GM23338 (cell line): ENCODE measurements at regions not wholly inside any gene's neighbourhood (a gene's known extent, or its start where the extent isn't known, plus 50 kb on each side); places are given as distances from the start of the nearest gene placed in this dataset.
A peak's percentile ranks its signal among the peaks of the same experiment; 100 is the strongest.
"Not testable (repeated sequence)": the region's sequence is repeated elsewhere in the genome, so short reads cannot be mapped to it uniquely, and the experiment has no call there.

ENCODE experiments used
- ATAC-seq: fragments of 200-7000 bp; cut with Tn5 transposase; 3 replicates; pipeline ENCODE4 v1.9.1; 2020
- DNase-seq: peaks from one replicate; pipeline ENCODE4 v3.0.0-alpha.2; 2015; ENCODE audit warnings: low spot score
- H2AFZ ChIP-seq: fragments of 200-600 bp; sonication (generic); 2 replicates; pipeline ENCODE4 v1.8.0; 2016; ENCODE audit warnings: antibody characterized with exemption, mild to moderate bottlenecking, moderate library complexity
- H3F3A ChIP-seq: fragments of 200-600 bp; sonication (generic); replicated peaks from 2 replicates; pipeline ENCODE4 v1.8.0; 2017; ENCODE audit warnings: antibody characterized with exemption, mixed run types, low read depth
- H3K27ac ChIP-seq: fragments of 200-600 bp; sonication (generic); 2 replicates; pipeline ENCODE4 v1.6.1; 2016; ENCODE audit warnings: low read depth
- H3K27me3 ChIP-seq: fragments of 200-600 bp; sonication (generic); 2 replicates; pipeline ENCODE4 v1.8.0; 2016; ENCODE audit warnings: mild to moderate bottlenecking, mixed run types, moderate library complexity; ENCODE audit not compliant: insufficient read depth
- H3K36me3 ChIP-seq: fragments of 200-600 bp; sonication (generic); 2 replicates; pipeline ENCODE4 v1.8.0; 2016; ENCODE audit warnings: mild to moderate bottlenecking; ENCODE audit not compliant: insufficient read depth
- H3K4me1 ChIP-seq: fragments of 200-600 bp; sonication (generic); 2 replicates; pipeline ENCODE4 v1.8.0; 2016; ENCODE audit warnings: mild to moderate bottlenecking, moderate library complexity; ENCODE audit not compliant: insufficient read depth
- H3K4me2 ChIP-seq: fragments of 200-600 bp; sonication (generic); 2 replicates; pipeline ENCODE4 v1.7.1; 2017; ENCODE audit warnings: mixed run types
- H3K4me3 ChIP-seq: fragments of 200-600 bp; sonication (generic); 2 replicates; pipeline ENCODE4 v1.6.1; 2016; ENCODE audit warnings: mixed run types
- H3K79me2 ChIP-seq: fragments of 200-600 bp; sonication (generic); replicated peaks from 2 replicates; pipeline ENCODE4 v1.8.0; 2017; ENCODE audit warnings: mild to moderate bottlenecking; ENCODE audit not compliant: insufficient read depth
- H3K9me2 ChIP-seq: fragments of 200-600 bp; sonication (generic); 2 replicates; pipeline ENCODE4 v1.8.0; 2017; ENCODE audit not compliant: insufficient read depth
- H4K20me1 ChIP-seq: fragments of 200-600 bp; sonication (generic); replicated peaks from 2 replicates; pipeline ENCODE4 v1.8.0; 2017; ENCODE audit warnings: mild to moderate bottlenecking; ENCODE audit not compliant: insufficient read depth
- H3K27ac Mint-ChIP-seq: 2 replicates; pipeline ENCODE4 v1.8.0; 2020; ENCODE audit warnings: inconsistent platforms, mild to moderate bottlenecking, moderate library complexity, mixed read lengths
- H3K27me3 Mint-ChIP-seq: 3 replicates; pipeline ENCODE4 v1.8.0; 2022; ENCODE audit warnings: low read depth, mild to moderate bottlenecking, moderate library complexity, mixed read lengths, inconsistent platforms; ENCODE audit not compliant: insufficient read depth, poor library complexity
- H3K36me3 Mint-ChIP-seq: 3 replicates; pipeline ENCODE4 v1.8.0; 2021; ENCODE audit warnings: low read depth, mild to moderate bottlenecking, inconsistent platforms, moderate library complexity, mixed read lengths
- H3K4me1 Mint-ChIP-seq: 3 replicates; pipeline ENCODE4 v1.8.0; 2020; ENCODE audit warnings: mild to moderate bottlenecking, inconsistent platforms, mixed read lengths
- H3K4me3 Mint-ChIP-seq: 3 replicates; pipeline ENCODE4 v1.8.0; 2021; ENCODE audit warnings: moderate library complexity, mild to moderate bottlenecking, inconsistent platforms, mixed read lengths
- H3K9me3 Mint-ChIP-seq: 3 replicates; pipeline ENCODE4 v1.8.0; 2020; ENCODE audit warnings: moderate library complexity, mild to moderate bottlenecking, inconsistent platforms, mixed read lengths
- CREB1 ChIP-seq: fragments of 250-450 bp; sonication (Bioruptor Pico); IDR thresholded peaks from 2 replicates; pipeline ENCODE4 v1.5.0; 2020; ENCODE audit warnings: low read depth, mild to moderate bottlenecking, moderate library complexity
- EZH2 ChIP-seq: fragments of 200-600 bp; sonication (generic); IDR thresholded peaks from one replicate; pipeline ENCODE4 v1.8.0; 2017; ENCODE audit warnings: antibody characterized with exemption, mild to moderate bottlenecking, low read depth; ENCODE audit not compliant: unreplicated experiment
- EZH2phosphoT487 ChIP-seq: fragments of 200-600 bp; sonication (generic); IDR thresholded peaks from one replicate; pipeline ENCODE4 v1.8.1; 2018; ENCODE audit warnings: antibody characterized with exemption; ENCODE audit not compliant: unreplicated experiment
- NANOG ChIP-seq: IDR thresholded peaks from 2 replicates; pipeline ENCODE4 v1.6.1; 2016; ENCODE audit warnings: antibody characterized with exemption, borderline replicate concordance
- POLR2AphosphoS5 ChIP-seq: IDR thresholded peaks from 2 replicates; pipeline ENCODE4 v1.6.1; 2016; ENCODE audit warnings: antibody characterized with exemption, low read depth
- STAT1 ChIP-seq: IDR thresholded peaks from one replicate; pipeline ENCODE4 v1.6.1; 2016; ENCODE audit warnings: antibody characterized with exemption; ENCODE audit not compliant: unreplicated experiment
- ZNF114 ChIP-seq: fragments of 250-450 bp; sonication (Bioruptor Pico); IDR thresholded peaks from 2 replicates; pipeline ENCODE4 v1.5.0; 2020; ENCODE audit warnings: mild to moderate bottlenecking, moderate library complexity
- ZNF331 ChIP-seq: fragments of 250-450 bp; sonication (Bioruptor Pico); IDR thresholded peaks from 2 replicates; pipeline ENCODE4 v1.5.0; 2020; ENCODE audit warnings: low read depth, mild to moderate bottlenecking, moderate library complexity
- TF ChIP-seq, protein P1 (sequence below), 2 experiments: fragments of 200-600 bp in 1 of 2; sonication (generic) in 1 of 2; conservative IDR thresholded peaks; 2 replicates each; pipeline versions ENCODE4 v1.5.1 to v1.6.1; 2016 to 2017; ENCODE audit warnings: antibody characterized with exemption in 2 of 2, low read depth in 2 of 2, mild to moderate bottlenecking in 2 of 2, moderate library complexity in 1 of 2
- TF ChIP-seq, protein P2 (sequence below): IDR thresholded peaks from 2 replicates; pipeline ENCODE4 v1.6.1; 2016; ENCODE audit warnings: antibody characterized with exemption
- TF ChIP-seq, protein P3 (sequence below): IDR thresholded peaks from one replicate; pipeline ENCODE4 v1.6.1; 2018; ENCODE audit warnings: antibody characterized with exemption; ENCODE audit not compliant: unreplicated experiment

DNA sequence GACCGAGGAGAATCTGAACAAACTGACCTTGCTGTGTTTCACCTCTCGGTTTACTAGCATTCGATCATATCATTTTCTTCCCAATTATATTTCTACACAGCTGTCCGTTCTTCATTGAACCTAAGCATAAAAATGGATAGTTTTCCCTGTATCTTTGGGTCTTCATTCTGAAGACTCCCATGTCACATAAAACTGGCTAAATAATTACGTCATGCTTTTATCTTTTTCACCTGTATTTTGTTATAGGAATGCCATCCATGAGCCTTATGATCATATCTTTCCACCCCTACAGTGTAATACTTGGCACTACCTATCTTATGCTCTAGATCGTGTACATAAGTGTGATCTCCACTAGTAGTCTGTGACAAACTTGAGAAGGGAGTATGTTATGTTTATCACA is 456.1 kb downstream of the FGF13 start:
- Mint-ChIP-seq H3K27me3 (no peaks in the 10 kb centered on the region), H3K9me3 (peaks cover 5% of the 10 kb centered on the region), H3K36me3 (peaks cover 6% of the 10 kb centered on the region; the same call in 1 of the 3 replicates), H3K4me3 (no peak overlapping the region), H3K27ac (no peak overlapping the region), H3K4me1 (peaks cover 19% of the 10 kb centered on the region)
- Histone ChIP-seq H2AFZ (no peak overlapping the region), H3K4me1 (no peaks in the 10 kb centered on the region), H3K79me2 (no peaks in the 10 kb centered on the region), H3K4me3 (no peak overlapping the region), H3K9me2 (no peaks in the 10 kb centered on the region), H3F3A (no peaks in the 10 kb centered on the region), H3K27ac (no peak overlapping the region), H3K27me3 (no peaks in the 10 kb centered on the region), H3K4me2 (no peak overlapping the region), H4K20me1 (no peaks in the 10 kb centered on the region), H3K36me3 (no peaks in the 10 kb centered on the region)
- ATAC-seq (no peak), DNase-seq (no peak)
- TF ChIP-seq CREB1 (CRISPR knock-in tag), result no peak
- TF ChIP-seq, protein P1, sequence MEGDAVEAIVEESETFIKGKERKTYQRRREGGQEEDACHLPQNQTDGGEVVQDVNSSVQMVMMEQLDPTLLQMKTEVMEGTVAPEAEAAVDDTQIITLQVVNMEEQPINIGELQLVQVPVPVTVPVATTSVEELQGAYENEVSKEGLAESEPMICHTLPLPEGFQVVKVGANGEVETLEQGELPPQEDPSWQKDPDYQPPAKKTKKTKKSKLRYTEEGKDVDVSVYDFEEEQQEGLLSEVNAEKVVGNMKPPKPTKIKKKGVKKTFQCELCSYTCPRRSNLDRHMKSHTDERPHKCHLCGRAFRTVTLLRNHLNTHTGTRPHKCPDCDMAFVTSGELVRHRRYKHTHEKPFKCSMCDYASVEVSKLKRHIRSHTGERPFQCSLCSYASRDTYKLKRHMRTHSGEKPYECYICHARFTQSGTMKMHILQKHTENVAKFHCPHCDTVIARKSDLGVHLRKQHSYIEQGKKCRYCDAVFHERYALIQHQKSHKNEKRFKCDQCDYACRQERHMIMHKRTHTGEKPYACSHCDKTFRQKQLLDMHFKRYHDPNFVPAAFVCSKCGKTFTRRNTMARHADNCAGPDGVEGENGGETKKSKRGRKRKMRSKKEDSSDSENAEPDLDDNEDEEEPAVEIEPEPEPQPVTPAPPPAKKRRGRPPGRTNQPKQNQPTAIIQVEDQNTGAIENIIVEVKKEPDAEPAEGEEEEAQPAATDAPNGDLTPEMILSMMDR (conservative IDR thresholded peaks at IDR 0.05; ENCODE audit: low read depth in 2 of 2), result no peak
- no peak for TF ChIP-seq STAT1

DNA sequence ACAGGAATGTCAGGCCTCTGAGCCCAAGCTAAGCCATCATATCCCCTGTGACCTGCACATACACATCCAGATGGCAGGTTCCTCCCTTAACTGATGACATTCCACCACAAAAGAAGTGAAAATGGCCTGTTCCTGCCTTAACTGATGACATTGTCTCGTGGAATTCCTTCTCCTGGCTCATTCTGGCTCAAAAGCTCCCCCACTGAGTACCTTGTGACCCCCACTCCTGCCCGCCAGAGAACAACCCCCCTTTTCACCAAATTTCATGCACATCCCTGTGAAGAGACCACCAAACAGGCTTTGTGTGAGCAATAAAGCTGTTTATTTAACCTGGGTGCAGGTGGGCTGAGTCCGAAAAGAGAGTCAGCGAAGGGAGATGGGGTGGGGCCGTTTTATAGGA is 447.4 kb downstream of the FGF13 start:
- not testable (repeated sequence) for H2AFZ ChIP-seq, H3K4me2 ChIP-seq, H3K9me2 ChIP-seq, H3K36me3 ChIP-seq, H3K27me3 Mint-ChIP-seq, H3F3A ChIP-seq, DNase-seq, H3K4me1 Mint-ChIP-seq, H4K20me1 ChIP-seq, H3K4me1 ChIP-seq, H3K4me3 ChIP-seq, H3K79me2 ChIP-seq, H3K27me3 ChIP-seq, H3K4me3 Mint-ChIP-seq, ATAC-seq
- Mint-ChIP-seq H3K9me3 (peaks cover 20% of the 10 kb centered on the region), H3K27ac (peak overlapping the region; percentile 56; the same call in 1 of the 2 replicates), H3K36me3 (peaks cover 26% of the 10 kb centered on the region)
- peak overlapping the region; percentile 32; the same call in 1 of the 2 replicates for H3K27ac ChIP-seq

DNA sequence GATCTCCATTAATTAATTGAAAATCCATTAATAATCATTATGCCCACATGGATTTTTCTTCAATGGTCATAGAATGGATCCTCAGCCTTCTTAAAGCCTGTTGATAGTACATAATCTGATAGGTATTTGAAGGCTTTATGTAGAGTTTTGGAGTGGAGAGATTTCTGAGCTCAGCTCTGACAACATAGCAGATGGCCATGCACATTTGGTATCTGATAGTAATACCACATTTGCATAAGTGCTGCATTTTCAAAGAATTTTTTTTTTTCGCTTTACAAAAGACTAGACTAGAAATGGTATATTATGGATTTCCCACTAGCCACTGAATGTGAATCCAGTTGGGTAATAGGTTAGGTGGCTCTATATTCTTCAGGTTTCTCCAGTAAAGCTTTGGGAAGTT is 440.6 kb downstream of the FGF13 start:
- no peaks in the 10 kb centered on the region for H3K4me1 Mint-ChIP-seq
- no peaks in the 10 kb centered on the region for H3K79me2 ChIP-seq
- H3K36me3 Mint-ChIP-seq, result peaks cover 28% of the 10 kb centered on the region
- no peak overlapping the region for H3K4me2 ChIP-seq
- H4K20me1 ChIP-seq, result no peaks in the 10 kb centered on the region
- H3K27me3 Mint-ChIP-seq, result peaks cover 5% of the 10 kb centered on the region
- 0 out of 2 replicates have a peak, but pooled peaks cover 3% of the 10 kb centered on the region for H3K9me2 ChIP-seq
- DNase-seq (no peak), ATAC-seq (no peak)
- peaks cover 17% of the 10 kb centered on the region for H3K9me3 Mint-ChIP-seq
- H3F3A ChIP-seq, result no peaks in the 10 kb centered on the region
- no peaks in the 10 kb centered on the region for H3K27me3 ChIP-seq
- no peak overlapping the region for H3K4me3 Mint-ChIP-seq
- no peaks in the 10 kb centered on the region for H3K4me1 ChIP-seq
- no peak overlapping the region for H2AFZ ChIP-seq
- no peak overlapping the region for H3K27ac Mint-ChIP-seq
- H3K4me3 ChIP-seq, result no peak overlapping the region
- no peaks in the 10 kb centered on the region for H3K36me3 ChIP-seq
- no peak overlapping the region for H3K27ac ChIP-seq
- TF ChIP-seq ZNF331 (no peak), EZH2 (no peak), NANOG (no peak), STAT1 (no peak), POLR2AphosphoS5 (no peak), ZNF114 (no peak), CREB1 (CRISPR knock-in tag) (no peak), EZH2phosphoT487 (no peak)
- TF ChIP-seq, protein P1 (conservative IDR thresholded peaks at IDR 0.05; ENCODE audit: low read depth in 2 of 2), result no peak
- TF ChIP-seq, protein P2, sequence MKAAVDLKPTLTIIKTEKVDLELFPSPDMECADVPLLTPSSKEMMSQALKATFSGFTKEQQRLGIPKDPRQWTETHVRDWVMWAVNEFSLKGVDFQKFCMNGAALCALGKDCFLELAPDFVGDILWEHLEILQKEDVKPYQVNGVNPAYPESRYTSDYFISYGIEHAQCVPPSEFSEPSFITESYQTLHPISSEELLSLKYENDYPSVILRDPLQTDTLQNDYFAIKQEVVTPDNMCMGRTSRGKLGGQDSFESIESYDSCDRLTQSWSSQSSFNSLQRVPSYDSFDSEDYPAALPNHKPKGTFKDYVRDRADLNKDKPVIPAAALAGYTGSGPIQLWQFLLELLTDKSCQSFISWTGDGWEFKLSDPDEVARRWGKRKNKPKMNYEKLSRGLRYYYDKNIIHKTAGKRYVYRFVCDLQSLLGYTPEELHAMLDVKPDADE, result no peak
- TF ChIP-seq, protein P3, sequence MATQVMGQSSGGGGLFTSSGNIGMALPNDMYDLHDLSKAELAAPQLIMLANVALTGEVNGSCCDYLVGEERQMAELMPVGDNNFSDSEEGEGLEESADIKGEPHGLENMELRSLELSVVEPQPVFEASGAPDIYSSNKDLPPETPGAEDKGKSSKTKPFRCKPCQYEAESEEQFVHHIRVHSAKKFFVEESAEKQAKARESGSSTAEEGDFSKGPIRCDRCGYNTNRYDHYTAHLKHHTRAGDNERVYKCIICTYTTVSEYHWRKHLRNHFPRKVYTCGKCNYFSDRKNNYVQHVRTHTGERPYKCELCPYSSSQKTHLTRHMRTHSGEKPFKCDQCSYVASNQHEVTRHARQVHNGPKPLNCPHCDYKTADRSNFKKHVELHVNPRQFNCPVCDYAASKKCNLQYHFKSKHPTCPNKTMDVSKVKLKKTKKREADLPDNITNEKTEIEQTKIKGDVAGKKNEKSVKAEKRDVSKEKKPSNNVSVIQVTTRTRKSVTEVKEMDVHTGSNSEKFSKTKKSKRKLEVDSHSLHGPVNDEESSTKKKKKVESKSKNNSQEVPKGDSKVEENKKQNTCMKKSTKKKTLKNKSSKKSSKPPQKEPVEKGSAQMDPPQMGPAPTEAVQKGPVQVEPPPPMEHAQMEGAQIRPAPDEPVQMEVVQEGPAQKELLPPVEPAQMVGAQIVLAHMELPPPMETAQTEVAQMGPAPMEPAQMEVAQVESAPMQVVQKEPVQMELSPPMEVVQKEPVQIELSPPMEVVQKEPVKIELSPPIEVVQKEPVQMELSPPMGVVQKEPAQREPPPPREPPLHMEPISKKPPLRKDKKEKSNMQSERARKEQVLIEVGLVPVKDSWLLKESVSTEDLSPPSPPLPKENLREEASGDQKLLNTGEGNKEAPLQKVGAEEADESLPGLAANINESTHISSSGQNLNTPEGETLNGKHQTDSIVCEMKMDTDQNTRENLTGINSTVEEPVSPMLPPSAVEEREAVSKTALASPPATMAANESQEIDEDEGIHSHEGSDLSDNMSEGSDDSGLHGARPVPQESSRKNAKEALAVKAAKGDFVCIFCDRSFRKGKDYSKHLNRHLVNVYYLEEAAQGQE, result no peak
